ENCODE measurements at regions not wholly inside any gene's neighbourhood (a gene's known extent, or its start where the extent isn't known, plus 50 kb on each side); places are given as distances from the start of the nearest gene placed in this dataset.

- TF ChIP-seq, protein P1, sequence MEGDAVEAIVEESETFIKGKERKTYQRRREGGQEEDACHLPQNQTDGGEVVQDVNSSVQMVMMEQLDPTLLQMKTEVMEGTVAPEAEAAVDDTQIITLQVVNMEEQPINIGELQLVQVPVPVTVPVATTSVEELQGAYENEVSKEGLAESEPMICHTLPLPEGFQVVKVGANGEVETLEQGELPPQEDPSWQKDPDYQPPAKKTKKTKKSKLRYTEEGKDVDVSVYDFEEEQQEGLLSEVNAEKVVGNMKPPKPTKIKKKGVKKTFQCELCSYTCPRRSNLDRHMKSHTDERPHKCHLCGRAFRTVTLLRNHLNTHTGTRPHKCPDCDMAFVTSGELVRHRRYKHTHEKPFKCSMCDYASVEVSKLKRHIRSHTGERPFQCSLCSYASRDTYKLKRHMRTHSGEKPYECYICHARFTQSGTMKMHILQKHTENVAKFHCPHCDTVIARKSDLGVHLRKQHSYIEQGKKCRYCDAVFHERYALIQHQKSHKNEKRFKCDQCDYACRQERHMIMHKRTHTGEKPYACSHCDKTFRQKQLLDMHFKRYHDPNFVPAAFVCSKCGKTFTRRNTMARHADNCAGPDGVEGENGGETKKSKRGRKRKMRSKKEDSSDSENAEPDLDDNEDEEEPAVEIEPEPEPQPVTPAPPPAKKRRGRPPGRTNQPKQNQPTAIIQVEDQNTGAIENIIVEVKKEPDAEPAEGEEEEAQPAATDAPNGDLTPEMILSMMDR (IDR thresholded peaks at IDR 0.05; ENCODE audit: low read depth, low read length, missing control alignments), result no peak
- DNase-seq (ENCODE audit: extremely low read depth, low read depth), result no peak
- H3K4me3 ChIP-seq (replicated peaks; ENCODE audit: low read depth, low read length), result no peak overlapping the region
Measured at GRCh38 chr4:53832549-53832948, 231.9 kb downstream of the CHIC2 start.

- TF ChIP-seq, protein P1 (IDR thresholded peaks at IDR 0.05; ENCODE audit: low read depth, low read length, missing control alignments), result no peak
- DNase-seq (ENCODE audit: extremely low read depth, low read depth), result no peak
- no peak overlapping the region for H3K4me3 ChIP-seq (replicated peaks; ENCODE audit: low read depth, low read length)
Measured at GRCh38 chr4:53830511-53830910, 233.9 kb downstream of the CHIC2 start.

GRCh38 chr4:53821179-53821851, 230.0 kb upstream of the LNX1 start:
- TF ChIP-seq, protein P1 (IDR thresholded peaks at IDR 0.05; ENCODE audit: low read depth, low read length, missing control alignments), result no peak
- no peak for DNase-seq (ENCODE audit: extremely low read depth, low read depth)
- H3K4me3 ChIP-seq (replicated peaks; ENCODE audit: low read depth, low read length), result no peak overlapping the region

GRCh38 chr4:53818104-53818503, 226.8 kb upstream of the LNX1 start:
- no peak for DNase-seq (ENCODE audit: extremely low read depth, low read depth)
- no peak overlapping the region for H3K4me3 ChIP-seq (replicated peaks; ENCODE audit: low read depth, low read length)
- TF ChIP-seq, protein P1 (IDR thresholded peaks at IDR 0.05; ENCODE audit: low read depth, low read length, missing control alignments), result no peak

DNA sequence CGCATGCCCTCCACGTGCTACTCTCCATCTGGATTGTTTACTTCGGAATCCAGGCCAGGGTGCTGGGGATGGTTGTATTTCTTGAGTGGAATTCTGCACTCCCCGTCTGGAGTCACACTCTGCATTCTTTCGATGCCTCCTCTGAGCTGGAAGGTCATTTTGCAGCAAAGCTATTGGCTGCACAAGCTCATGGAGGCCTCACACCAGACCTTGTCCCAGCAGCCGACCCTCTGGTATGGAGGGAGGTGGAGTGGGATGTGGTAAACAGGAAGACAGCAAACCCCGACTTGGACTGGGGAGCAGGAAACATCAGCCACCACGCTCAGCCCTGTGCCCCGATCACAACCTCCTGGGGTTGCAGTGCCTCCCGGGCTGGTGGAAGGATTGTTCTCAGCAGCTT, 225.3 kb upstream of the LNX1 start:
- DNase-seq (ENCODE audit: extremely low read depth, low read depth), result no peak
- no peak overlapping the region for H3K4me3 ChIP-seq (replicated peaks; ENCODE audit: low read depth, low read length)
- TF ChIP-seq, protein P1 (IDR thresholded peaks at IDR 0.05; ENCODE audit: low read depth, low read length, missing control alignments), result no peak

DNA sequence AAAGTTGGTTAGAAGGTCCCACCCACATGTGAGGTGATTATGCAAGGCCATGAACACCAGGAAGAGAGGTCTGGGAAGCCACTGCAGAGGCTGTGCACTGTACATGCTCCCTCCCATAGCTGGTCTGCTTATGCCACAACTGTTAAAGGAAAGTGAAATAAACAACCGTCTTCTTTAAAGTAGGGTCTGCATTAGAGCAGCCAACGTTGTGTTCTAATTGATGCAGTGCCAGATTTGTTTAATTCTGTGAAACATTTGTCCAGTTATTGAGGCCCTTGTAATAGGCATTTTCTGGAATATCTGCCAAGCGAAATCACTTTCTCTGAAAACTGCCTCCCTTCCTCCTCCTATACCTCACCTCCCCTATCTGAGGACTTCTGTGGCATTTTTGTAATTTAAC, 224.0 kb upstream of the LNX1 start:
- DNase-seq (ENCODE audit: extremely low read depth, low read depth), result no peak
- TF ChIP-seq, protein P1 (IDR thresholded peaks at IDR 0.05; ENCODE audit: low read depth, low read length, missing control alignments), result no peak
- H3K4me3 ChIP-seq (replicated peaks; ENCODE audit: low read depth, low read length), result no peak overlapping the region

- no peak for DNase-seq (ENCODE audit: extremely low read depth, low read depth)
- TF ChIP-seq, protein P1 (IDR thresholded peaks at IDR 0.05; ENCODE audit: low read depth, low read length, missing control alignments), result no peak
- no peak overlapping the region for H3K4me3 ChIP-seq (replicated peaks; ENCODE audit: low read depth, low read length)
Measured at GRCh38 chr4:53813998-53814397, 222.7 kb upstream of the LNX1 start.
